ENCODE measurements at regions not wholly inside any gene's neighbourhood (a gene's known extent, or its start where the extent isn't known, plus 50 kb on each side); places are given as distances from the start of the nearest gene placed in this dataset.

DNA sequence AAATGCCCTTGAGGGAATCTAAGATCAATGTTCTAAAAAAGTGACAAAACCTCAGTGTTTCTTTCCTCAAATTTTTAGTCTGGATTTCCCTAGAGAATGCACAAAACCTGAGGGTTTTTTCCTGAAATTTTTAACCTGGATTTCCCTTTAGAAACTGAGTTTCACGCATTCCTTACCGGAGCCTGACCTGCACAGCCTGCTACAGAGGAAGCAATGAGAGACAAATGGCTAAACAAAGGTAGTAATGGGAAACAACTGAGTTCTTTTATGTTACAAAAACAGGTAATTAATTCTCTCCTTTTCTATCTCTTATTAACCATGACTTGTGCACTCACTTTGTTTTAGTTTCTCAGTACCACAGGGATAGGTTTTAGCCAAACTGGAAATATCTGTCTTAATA lies 281.7 kb upstream of the NT5E start:
- Histone ChIP-seq H3K36me3 (ENCODE audit: control insufficient read depth in 4 of 4, insufficient read depth in 4 of 4, low read length in 4 of 4) (no peaks in the 10 kb centered on the region), H3K27me3 (ENCODE audit: control insufficient read depth in 3 of 3, insufficient read depth in 3 of 3, low read length in 2 of 3) (no peaks in the 10 kb centered on the region), H3K9me3 (ENCODE audit: control insufficient read depth in 4 of 4, insufficient read depth in 3 of 4, low read length in 3 of 4) (no peaks in the 10 kb centered on the region), H3K9ac (ENCODE audit: insufficient read depth in 1 of 2, low read length in 2 of 2) (no peak overlapping the region), H3K4me3 (no peak overlapping the region), H3K4me1 (ENCODE audit: control insufficient read depth in 5 of 5, insufficient read depth in 5 of 5, low read length in 5 of 5) (no peaks in the 10 kb centered on the region), H3K27ac (ENCODE audit: low read depth in 1 of 2, low read length in 1 of 2) (no peak overlapping the region)
- DNase-seq: no peak
- WGBS, 2 donors: 79 to 85% methylated on average over 2 of the region's 2 CpGs
- no peak for ATAC-seq (ENCODE audit: insufficient read depth, low FRiP score)
- TF ChIP-seq, protein P1, sequence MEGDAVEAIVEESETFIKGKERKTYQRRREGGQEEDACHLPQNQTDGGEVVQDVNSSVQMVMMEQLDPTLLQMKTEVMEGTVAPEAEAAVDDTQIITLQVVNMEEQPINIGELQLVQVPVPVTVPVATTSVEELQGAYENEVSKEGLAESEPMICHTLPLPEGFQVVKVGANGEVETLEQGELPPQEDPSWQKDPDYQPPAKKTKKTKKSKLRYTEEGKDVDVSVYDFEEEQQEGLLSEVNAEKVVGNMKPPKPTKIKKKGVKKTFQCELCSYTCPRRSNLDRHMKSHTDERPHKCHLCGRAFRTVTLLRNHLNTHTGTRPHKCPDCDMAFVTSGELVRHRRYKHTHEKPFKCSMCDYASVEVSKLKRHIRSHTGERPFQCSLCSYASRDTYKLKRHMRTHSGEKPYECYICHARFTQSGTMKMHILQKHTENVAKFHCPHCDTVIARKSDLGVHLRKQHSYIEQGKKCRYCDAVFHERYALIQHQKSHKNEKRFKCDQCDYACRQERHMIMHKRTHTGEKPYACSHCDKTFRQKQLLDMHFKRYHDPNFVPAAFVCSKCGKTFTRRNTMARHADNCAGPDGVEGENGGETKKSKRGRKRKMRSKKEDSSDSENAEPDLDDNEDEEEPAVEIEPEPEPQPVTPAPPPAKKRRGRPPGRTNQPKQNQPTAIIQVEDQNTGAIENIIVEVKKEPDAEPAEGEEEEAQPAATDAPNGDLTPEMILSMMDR (IDR thresholded peaks at IDR 0.05; ENCODE audit: control extremely low read depth, extremely low read depth): no peak

DNA sequence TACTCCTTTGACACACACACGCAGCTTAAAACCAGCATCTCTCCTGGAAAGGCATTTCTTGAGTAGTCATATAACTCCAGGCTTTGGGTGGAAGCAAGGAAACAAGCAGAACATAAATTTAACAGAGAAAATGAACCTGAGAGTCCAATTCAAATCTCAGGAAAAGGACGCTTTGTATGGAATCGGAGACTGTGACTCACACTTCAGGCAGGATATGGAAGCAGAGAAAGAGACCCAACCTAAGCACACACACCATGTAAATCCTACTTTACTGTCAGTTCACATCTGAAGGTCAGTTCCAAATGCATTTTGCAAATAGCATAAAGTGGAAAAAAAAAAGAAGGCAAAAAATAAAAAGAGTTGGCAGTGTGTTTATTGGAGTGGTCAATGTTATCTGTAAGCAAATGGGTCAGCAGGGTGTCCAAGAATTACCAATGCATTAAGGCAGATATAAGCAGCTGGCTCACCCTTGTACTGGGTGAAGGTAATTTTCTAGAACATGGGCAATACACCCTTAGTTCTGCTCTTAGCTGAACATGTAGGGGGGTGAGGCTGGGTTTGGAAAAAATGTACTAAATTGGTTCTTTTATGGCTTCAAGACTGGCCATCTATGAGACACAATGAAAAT lies 283.7 kb upstream of the NT5E start:
- Histone ChIP-seq H3K4me3 (no peak overlapping the region), H3K4me1 (ENCODE audit: control insufficient read depth in 5 of 5, insufficient read depth in 5 of 5, low read length in 5 of 5) (no peaks in the 10 kb centered on the region), H3K27ac (ENCODE audit: low read depth in 1 of 2, low read length in 1 of 2) (no peak overlapping the region), H3K27me3 (ENCODE audit: control insufficient read depth in 3 of 3, insufficient read depth in 3 of 3, low read length in 2 of 3) (no peaks in the 10 kb centered on the region), H3K9ac (ENCODE audit: insufficient read depth in 1 of 2, low read length in 2 of 2) (no peak overlapping the region), H3K9me3 (ENCODE audit: control insufficient read depth in 4 of 4, insufficient read depth in 3 of 4, low read length in 3 of 4) (no peaks in the 10 kb centered on the region), H3K36me3 (ENCODE audit: control insufficient read depth in 4 of 4, insufficient read depth in 4 of 4, low read length in 4 of 4) (no peaks in the 10 kb centered on the region)
- DNase-seq (no peak), ATAC-seq (ENCODE audit: insufficient read depth, low FRiP score) (no peak)
- 89% methylated on average over 3 of the region's 3 CpGs for WGBS, 2 donors
- TF ChIP-seq, protein P1 (IDR thresholded peaks at IDR 0.05; ENCODE audit: control extremely low read depth, extremely low read depth): no peak

DNA sequence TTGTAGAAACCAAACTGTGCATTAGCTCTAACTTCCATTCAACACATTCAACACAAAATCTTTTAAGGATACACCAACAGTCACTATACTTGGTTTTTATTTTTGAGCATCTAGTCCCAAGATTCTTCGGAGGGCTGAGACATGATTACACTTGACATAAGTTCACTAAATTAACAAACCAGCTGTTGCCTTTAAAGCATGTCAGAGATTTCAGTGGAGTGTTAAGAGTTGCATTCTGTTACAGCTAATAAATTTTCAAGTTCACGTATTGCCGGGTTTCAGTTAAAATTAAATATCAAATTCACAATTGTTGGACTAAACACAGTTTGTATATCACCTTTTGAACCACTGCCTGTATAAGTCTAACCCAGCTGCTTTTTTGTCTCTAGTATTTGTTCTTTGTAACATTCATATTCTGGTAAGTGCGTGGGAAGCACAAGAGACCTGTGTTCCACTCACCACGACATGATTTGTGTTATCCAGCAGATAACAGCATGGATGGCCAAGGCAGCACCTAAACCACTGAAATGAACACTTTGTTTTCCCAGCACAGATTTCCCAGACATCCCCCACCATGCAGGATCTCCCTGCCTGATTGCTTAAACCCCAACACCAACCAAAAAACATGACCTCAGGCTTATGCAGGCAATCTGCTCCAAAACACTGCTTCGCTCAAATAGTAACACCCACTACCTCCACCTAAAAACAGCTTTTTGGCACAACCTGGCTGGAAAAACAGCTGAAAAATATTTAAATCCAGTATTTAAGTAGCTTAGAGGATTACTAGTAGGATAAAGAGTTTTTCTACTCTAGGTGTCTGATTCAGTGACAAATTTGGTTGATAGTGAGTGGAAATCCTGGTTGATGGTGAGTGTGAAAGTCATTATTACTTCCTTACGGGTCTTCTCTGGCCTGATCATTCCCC lies 286.5 kb upstream of the NT5E start:
- Histone ChIP-seq H3K4me1 (ENCODE audit: control insufficient read depth in 5 of 5, insufficient read depth in 5 of 5, low read length in 5 of 5) (no peaks in the 10 kb centered on the region), H3K27ac (ENCODE audit: low read depth in 1 of 2, low read length in 1 of 2) (no peak overlapping the region), H3K27me3 (ENCODE audit: control insufficient read depth in 3 of 3, insufficient read depth in 3 of 3, low read length in 2 of 3) (no peaks in the 10 kb centered on the region), H3K9ac (ENCODE audit: insufficient read depth in 1 of 2, low read length in 2 of 2) (no peak overlapping the region), H3K4me3 (no peak overlapping the region), H3K9me3 (ENCODE audit: control insufficient read depth in 4 of 4, insufficient read depth in 3 of 4, low read length in 3 of 4) (no peaks in the 10 kb centered on the region), H3K36me3 (ENCODE audit: control insufficient read depth in 4 of 4, insufficient read depth in 4 of 4, low read length in 4 of 4) (no peaks in the 10 kb centered on the region)
- DNase-seq (peak in 1 of 3 donors; percentile 0), ATAC-seq (ENCODE audit: insufficient read depth, low FRiP score) (no peak)
- WGBS, 2 donors: 73 to 84% methylated on average over 7 of the region's 7 CpGs
- TF ChIP-seq, protein P1 (IDR thresholded peaks at IDR 0.05; ENCODE audit: control extremely low read depth, extremely low read depth): no peak

Measured in lung (tissue), 11 donors.